NT2/D1 (cell line): ENCODE measurements at regions not wholly inside any gene's neighbourhood (a gene's known extent, or its start where the extent isn't known, plus 50 kb on each side); places are given as distances from the start of the nearest gene placed in this dataset.

Source experiments
- DNase-seq: peaks from one replicate; pipeline ENCODE4 v3.0.0-alpha.2; 2011; ENCODE audit warnings: low read depth, low spot score
- H3K27me3 ChIP-seq: 2 replicates; pipeline ENCODE4 v1.6.0; 2011; ENCODE audit warnings: mild to moderate bottlenecking; ENCODE audit not compliant: insufficient read length, insufficient read depth
- H3K36me3 ChIP-seq: 2 replicates; pipeline ENCODE4 v1.6.1; 2011; ENCODE audit warnings: mild to moderate bottlenecking, low read length, mixed read lengths; ENCODE audit not compliant: insufficient read depth, insufficient read length
- H3K4me1 ChIP-seq: 2 replicates; pipeline ENCODE4 v1.5.1; 2011; ENCODE audit not compliant: insufficient read depth, insufficient read length
- H3K4me3 ChIP-seq: 2 replicates; pipeline ENCODE4 v1.5.1; 2011; ENCODE audit warnings: low read depth; ENCODE audit not compliant: insufficient read length
- H3K9ac ChIP-seq: 2 replicates; pipeline ENCODE4 v1.6.0; 2011; ENCODE audit warnings: low read depth; ENCODE audit not compliant: insufficient read length
- H3K9me3 ChIP-seq: 2 replicates; pipeline ENCODE4 v1.5.1; 2011; ENCODE audit warnings: mild to moderate bottlenecking, low read length; ENCODE audit not compliant: insufficient read depth
- SUZ12 ChIP-seq: IDR thresholded peaks from 2 replicates; pipeline ENCODE4 v1.6.1; 2011; ENCODE audit not compliant: insufficient read length, insufficient read depth; ENCODE audit errors: extremely low read depth
- YY1 ChIP-seq: IDR thresholded peaks from 2 replicates; pipeline ENCODE4 v1.6.1; 2011; ENCODE audit not compliant: insufficient read length, insufficient read depth
- ZNF274 ChIP-seq: IDR thresholded peaks from 2 replicates; pipeline ENCODE4 v1.6.1; 2011; ENCODE audit warnings: mild to moderate bottlenecking, low read depth, low read length

DNA sequence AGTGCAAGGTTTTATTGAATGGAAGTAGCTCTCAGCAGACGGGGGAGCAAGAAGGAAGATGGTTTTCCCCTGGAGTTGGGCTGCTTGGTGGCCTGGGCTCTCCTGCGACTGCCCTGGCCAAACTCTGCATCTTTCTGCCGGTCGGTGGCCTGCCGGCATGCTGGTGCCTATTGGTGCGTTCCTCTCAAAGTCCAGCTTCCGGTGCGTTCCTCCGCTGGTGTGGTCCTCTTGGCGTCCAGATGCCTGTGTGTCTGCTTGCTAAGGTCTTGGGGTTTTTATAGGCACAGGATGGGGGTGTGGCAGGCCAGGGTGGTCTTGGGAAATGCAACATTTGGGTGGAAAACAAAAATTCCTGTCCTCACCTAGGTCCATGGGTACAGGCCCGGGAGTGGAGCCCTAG is 567.4 kb upstream of the CNTN5 start:
- no peaks in the 10 kb centered on the region for H3K27me3 ChIP-seq
- TF ChIP-seq YY1 (no peak), ZNF274 (no peak), SUZ12 (no peak)
- DNase-seq, result no peak
- H3K9me3 ChIP-seq, result peaks cover 7% of the 10 kb centered on the region; the same call in 1 of the 2 replicates
- no peak overlapping the region for H3K9ac ChIP-seq
- H3K4me3 ChIP-seq, result no peak overlapping the region
- no peaks in the 10 kb centered on the region for H3K36me3 ChIP-seq
- H3K4me1 ChIP-seq, result no peaks in the 10 kb centered on the region

DNA sequence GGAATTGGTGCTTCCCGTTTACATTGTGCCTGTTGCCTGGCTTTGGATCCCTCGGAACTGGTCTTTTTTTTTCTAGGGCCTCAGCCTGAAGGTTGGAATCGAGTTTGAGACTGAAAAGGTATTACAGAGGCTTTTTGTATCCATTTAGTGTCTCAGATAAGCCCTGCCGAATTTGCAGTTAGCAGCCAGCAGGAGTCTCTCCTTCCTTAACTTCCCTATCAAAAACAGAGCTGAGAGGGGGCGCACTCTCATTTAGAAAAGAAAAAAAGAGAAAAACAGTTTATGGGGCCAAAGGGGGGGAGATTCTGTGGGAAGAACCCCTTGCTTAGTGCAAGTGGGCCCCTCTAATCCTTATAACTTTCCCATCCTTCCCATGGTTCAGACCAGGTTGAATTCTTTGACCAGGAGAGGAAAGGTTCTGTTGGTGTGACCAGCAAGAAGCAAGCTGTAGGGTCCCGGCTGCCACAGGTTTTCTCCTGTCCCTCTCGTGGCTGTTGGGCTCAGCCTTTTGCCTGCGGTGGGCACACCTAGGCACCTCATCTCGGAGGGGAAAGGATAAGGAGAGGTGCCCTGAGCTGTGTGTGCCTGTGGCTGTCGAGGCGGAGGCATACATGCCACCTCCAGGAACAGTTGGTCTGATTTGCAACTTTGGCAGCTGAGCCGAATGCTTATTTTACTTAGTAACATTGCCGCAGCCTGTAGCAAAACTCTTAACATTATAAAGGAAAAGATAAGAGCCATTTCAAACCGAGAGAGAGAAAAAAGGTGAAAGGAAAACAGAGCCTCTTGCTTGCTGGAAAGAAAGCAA is 565.0 kb upstream of the CNTN5 start:
- H3K4me3 ChIP-seq, result no peak overlapping the region
- H3K9me3 ChIP-seq, result peaks cover 7% of the 10 kb centered on the region; the same call in 1 of the 2 replicates
- TF ChIP-seq YY1, result no peak
- TF ChIP-seq SUZ12, result no peak
- no peak for TF ChIP-seq ZNF274
- H3K36me3 ChIP-seq, result no peaks in the 10 kb centered on the region
- peak; percentile 5 for DNase-seq
- no peaks in the 10 kb centered on the region for H3K27me3 ChIP-seq
- H3K9ac ChIP-seq, result no peak overlapping the region
- no peaks in the 10 kb centered on the region for H3K4me1 ChIP-seq

DNA sequence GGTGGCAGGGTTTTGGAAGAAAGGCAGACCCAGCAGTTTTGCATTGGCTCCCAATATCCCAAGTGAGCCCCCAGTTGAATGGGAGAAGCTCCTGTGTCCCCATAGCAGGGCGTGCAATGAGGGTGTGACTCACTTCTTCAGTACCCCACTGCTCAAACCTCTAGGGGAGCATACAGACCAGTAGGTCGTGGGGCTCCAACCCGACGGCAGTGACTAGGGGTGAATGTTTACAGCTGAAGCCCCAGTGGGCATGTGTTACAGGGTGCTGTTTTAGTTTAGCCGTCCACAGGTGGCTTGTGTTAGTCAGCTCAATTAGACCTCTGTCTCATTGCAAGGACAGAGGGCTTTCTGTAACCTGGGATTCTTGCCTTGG is 564.5 kb upstream of the CNTN5 start:
- no peak for DNase-seq
- H3K27me3 ChIP-seq, result no peaks in the 10 kb centered on the region
- no peak overlapping the region for H3K4me3 ChIP-seq
- peaks cover 7% of the 10 kb centered on the region; the same call in 1 of the 2 replicates for H3K9me3 ChIP-seq
- no peak overlapping the region for H3K9ac ChIP-seq
- H3K4me1 ChIP-seq, result no peaks in the 10 kb centered on the region
- no peaks in the 10 kb centered on the region for H3K36me3 ChIP-seq
- TF ChIP-seq ZNF274, result no peak
- no peak for TF ChIP-seq SUZ12
- no peak for TF ChIP-seq YY1

DNA sequence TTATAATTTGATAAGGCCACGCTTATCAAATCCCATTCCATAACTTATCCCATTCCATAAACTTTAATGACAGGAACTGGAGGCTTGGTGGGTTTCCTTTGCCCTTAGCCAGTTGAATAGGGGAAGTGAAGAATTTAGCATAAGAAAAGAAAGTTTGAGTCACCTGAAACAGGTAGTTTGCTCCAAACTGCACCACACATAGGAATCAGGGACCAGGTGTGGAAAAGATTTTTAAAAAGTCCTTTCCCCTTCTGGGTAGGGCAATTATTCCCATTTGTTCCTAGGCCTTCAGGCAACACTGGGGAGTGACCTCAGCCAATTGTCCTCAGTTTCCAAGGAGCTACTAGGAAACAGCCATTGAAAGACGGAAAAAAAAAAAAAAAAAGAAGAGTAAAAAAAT is 525.7 kb upstream of the CNTN5 start:
- Histone ChIP-seq H3K4me3 (no peak overlapping the region), H3K36me3 (no peaks in the 10 kb centered on the region), H3K4me1 (no peaks in the 10 kb centered on the region), H3K9ac (no peak overlapping the region), H3K27me3 (no peaks in the 10 kb centered on the region), H3K9me3 (no peaks in the 10 kb centered on the region)
- no peak for DNase-seq
- TF ChIP-seq ZNF274, result no peak
- TF ChIP-seq YY1, result no peak
- no peak for TF ChIP-seq SUZ12

DNA sequence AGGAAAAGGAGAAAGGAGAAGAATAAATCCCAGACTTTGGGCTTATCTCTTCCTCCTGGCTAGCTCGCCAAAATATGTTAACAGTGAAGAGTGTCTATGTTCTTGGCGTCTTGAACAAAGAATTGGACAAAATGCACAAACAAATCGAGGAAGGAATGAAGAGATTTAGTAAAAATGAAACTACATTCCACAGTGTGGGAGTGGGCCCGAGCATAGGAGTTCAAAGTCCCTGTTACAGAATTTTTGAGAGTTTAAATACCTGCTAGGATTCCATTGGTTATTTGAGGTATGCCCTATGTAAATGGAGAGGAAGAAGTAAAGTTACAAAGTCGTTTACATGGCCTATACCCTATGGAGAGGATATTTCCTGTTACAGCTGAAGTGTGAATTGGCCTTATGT is 525.1 kb upstream of the CNTN5 start:
- Histone ChIP-seq H3K27me3 (no peaks in the 10 kb centered on the region), H3K9me3 (no peaks in the 10 kb centered on the region), H3K4me3 (no peak overlapping the region), H3K9ac (no peak overlapping the region), H3K4me1 (no peaks in the 10 kb centered on the region), H3K36me3 (no peaks in the 10 kb centered on the region)
- DNase-seq, result no peak
- TF ChIP-seq ZNF274, result no peak
- TF ChIP-seq SUZ12, result no peak
- no peak for TF ChIP-seq YY1

DNA sequence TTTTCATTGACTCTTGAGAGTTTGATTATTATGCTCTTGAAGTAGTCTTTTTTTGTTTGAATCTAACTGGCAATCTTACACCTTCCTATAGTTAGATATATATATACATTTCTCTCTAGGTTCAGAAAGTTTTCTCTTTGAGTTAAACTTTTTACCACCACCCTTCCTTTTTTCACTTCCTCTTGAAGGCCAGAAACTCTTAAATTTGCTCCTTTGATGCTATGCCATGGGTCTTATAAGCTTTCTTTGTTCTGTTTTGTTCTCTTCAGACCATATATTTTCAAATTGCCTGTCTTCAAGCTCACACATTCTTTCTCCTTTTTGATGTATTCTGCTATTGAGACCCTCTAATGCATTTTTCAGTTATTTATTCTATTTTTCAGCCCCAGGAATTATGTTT is 513.5 kb upstream of the CNTN5 start:
- DNase-seq, result no peak
- H3K36me3 ChIP-seq, result no peaks in the 10 kb centered on the region
- no peaks in the 10 kb centered on the region for H3K9me3 ChIP-seq
- TF ChIP-seq YY1 (no peak), ZNF274 (no peak), SUZ12 (no peak)
- no peaks in the 10 kb centered on the region for H3K27me3 ChIP-seq
- H3K4me3 ChIP-seq, result no peak overlapping the region
- no peak overlapping the region for H3K9ac ChIP-seq
- no peaks in the 10 kb centered on the region for H3K4me1 ChIP-seq

DNA sequence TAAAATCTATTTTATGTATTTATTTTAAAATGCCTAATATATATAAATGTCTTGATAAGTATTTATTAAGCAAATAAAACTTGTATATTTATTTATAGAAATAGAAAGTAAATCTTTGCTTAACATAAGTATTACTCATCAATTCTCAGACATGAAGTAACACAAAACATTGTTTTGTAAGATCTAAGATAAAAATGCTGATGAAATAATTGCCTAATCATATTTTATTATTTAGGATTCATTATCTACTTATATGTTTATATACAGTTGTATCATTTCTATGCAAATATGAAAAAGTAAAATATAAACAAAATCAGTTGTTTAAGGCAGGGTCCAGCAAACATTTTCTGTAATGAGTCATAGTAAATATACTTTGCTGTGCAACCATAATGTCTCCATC is 507.8 kb upstream of the CNTN5 start:
- no peak for DNase-seq
- TF ChIP-seq SUZ12 (no peak), ZNF274 (no peak)
- H3K9me3 ChIP-seq, result no peaks in the 10 kb centered on the region
- H3K4me1 ChIP-seq, result no peaks in the 10 kb centered on the region
- H3K36me3 ChIP-seq, result no peaks in the 10 kb centered on the region
- no peak overlapping the region for H3K9ac ChIP-seq
- no peak overlapping the region for H3K4me3 ChIP-seq
- H3K27me3 ChIP-seq, result no peaks in the 10 kb centered on the region

DNA sequence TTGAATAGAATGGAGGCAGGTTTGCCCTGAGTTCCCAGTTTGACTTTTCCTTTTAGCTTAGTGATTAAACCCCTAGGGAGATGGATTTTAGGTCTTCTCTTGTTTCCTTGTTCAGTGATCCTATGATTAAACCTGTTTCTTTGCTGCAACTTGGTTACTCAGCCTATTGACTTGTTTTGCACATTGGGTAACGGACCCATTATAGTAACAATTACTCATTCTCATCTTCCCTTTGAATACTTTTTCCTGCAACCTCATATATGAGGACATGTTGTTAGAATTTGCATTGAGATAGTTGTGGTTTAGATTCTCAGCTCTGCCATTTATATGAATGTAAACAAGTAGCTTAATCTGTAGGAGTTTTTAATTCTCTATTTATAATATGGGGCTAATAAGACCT is 489.2 kb upstream of the CNTN5 start:
- no peak overlapping the region for H3K9ac ChIP-seq
- H3K27me3 ChIP-seq, result no peaks in the 10 kb centered on the region
- TF ChIP-seq ZNF274, result no peak
- TF ChIP-seq SUZ12, result no peak
- TF ChIP-seq YY1, result no peak
- no peaks in the 10 kb centered on the region for H3K36me3 ChIP-seq
- H3K4me3 ChIP-seq, result no peak overlapping the region
- no peaks in the 10 kb centered on the region for H3K9me3 ChIP-seq
- no peak for DNase-seq
- no peaks in the 10 kb centered on the region for H3K4me1 ChIP-seq
